Loucy (cell line): ENCODE measurements at regions not wholly inside any gene's neighbourhood (a gene's known extent, or its start where the extent isn't known, plus 50 kb on each side); places are given as distances from the start of the nearest gene placed in this dataset.
"Not testable (repeated sequence)": the region's sequence is repeated elsewhere in the genome, so short reads cannot be mapped to it uniquely, and the experiment has no call there.

Experiments used
- H2AFZ ChIP-seq: fragments of 200-600 bp; sonication (generic); 2 replicates; pipeline ENCODE4 v1.6.0; 2016; ENCODE audit warnings: antibody characterized with exemption, mild to moderate bottlenecking, low read length, moderate library complexity
- H3F3A ChIP-seq: fragments of 200-600 bp; 2 replicates; pipeline ENCODE4 v1.6.0; 2016; ENCODE audit warnings: antibody characterized with exemption, low read depth, mild to moderate bottlenecking
- H3K27me3 ChIP-seq: fragments of 200-600 bp; sonication (generic); 2 replicates; pipeline ENCODE4 v1.6.1; 2014; ENCODE audit warnings: low read length, mild to moderate bottlenecking; ENCODE audit not compliant: insufficient read depth, poor library complexity, severe bottlenecking
- H3K36me3 ChIP-seq: fragments of 200-600 bp; sonication (generic); 2 replicates; pipeline ENCODE4 v1.6.1; 2016; ENCODE audit warnings: low read length; ENCODE audit not compliant: insufficient read depth
- H3K4me1 ChIP-seq: fragments of 200-600 bp; sonication (generic); 2 replicates; pipeline ENCODE4 v1.5.1; 2014; ENCODE audit warnings: low read length, mild to moderate bottlenecking; ENCODE audit not compliant: insufficient read depth, poor library complexity, severe bottlenecking
- H3K4me2 ChIP-seq: fragments of 200-600 bp; sonication (generic); 2 replicates; pipeline ENCODE4 v1.6.0; 2014; ENCODE audit warnings: antibody characterized with exemption, low read length, low read depth, mild to moderate bottlenecking; ENCODE audit not compliant: poor library complexity, severe bottlenecking
- H3K4me3 ChIP-seq: fragments of 200-600 bp; sonication (generic); 2 replicates; pipeline ENCODE4 v1.5.1; 2014; ENCODE audit warnings: low read length, mild to moderate bottlenecking, mixed read lengths; ENCODE audit not compliant: poor library complexity, severe bottlenecking
- H3K79me2 ChIP-seq: fragments of 200-600 bp; sonication (generic); 2 replicates; pipeline ENCODE4 v1.6.1; 2014; ENCODE audit warnings: low read length; ENCODE audit not compliant: insufficient read depth
- H3K9ac ChIP-seq: fragments of 200-600 bp; sonication (generic); 2 replicates; pipeline ENCODE4 v1.6.0; 2014; ENCODE audit warnings: mild to moderate bottlenecking, low read depth, low read length, moderate library complexity; ENCODE audit not compliant: poor library complexity, severe bottlenecking
- H3K9me2 ChIP-seq: fragments of 200-600 bp; sonication (generic); replicated peaks from 2 replicates; pipeline ENCODE4 v1.6.1; 2016; ENCODE audit warnings: low read depth, low read length, mixed read lengths
- H3K9me3 ChIP-seq: fragments of 200-600 bp; sonication (generic); 2 replicates; pipeline ENCODE4 v1.6.1; 2014; ENCODE audit warnings: mild to moderate bottlenecking, antibody characterized with exemption, low read length, low read depth; ENCODE audit not compliant: insufficient read depth
- H4K20me1 ChIP-seq: fragments of 200-600 bp; sonication (generic); 2 replicates; pipeline ENCODE4 v1.6.0; 2014; ENCODE audit warnings: antibody characterized with exemption, low read length, mild to moderate bottlenecking; ENCODE audit not compliant: insufficient read depth, poor library complexity, severe bottlenecking
- EZH2phosphoT487 ChIP-seq: fragments of 200-600 bp; IDR thresholded peaks from 2 replicates; pipeline ENCODE4 v1.6.1; 2018; ENCODE audit warnings: antibody characterized with exemption, mild to moderate bottlenecking, moderate library complexity, borderline replicate concordance
- TF ChIP-seq, protein P1 (sequence below): fragments of 200-600 bp; sonication (generic); conservative IDR thresholded peaks from 2 replicates; pipeline ENCODE4 v1.5.1; 2014; ENCODE audit warnings: mild to moderate bottlenecking, antibody characterized with exemption, low read length

DNA sequence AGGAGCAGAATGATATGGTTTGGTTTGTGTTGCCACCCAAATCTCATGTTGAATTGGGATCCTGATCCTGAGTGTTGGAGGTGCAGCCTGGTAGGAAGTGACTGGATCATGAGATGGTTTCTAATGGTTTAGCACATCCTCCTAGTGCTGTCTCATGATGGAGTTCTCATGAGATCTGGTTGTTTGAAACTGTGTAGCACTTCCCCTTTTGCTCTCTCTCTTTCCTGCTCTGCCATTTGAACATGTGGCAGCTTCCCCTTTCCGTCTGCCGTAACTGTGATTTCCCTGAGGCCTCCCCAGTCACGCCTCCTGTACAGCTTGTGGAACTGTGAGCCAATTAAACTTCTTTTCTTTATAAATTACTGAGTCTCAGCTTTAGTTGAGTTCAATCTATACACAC lies 756.8 kb upstream of the CDH6 start:
- Histone ChIP-seq H3K4me2 (no peak overlapping the region), H3K9ac (no peak overlapping the region), H3K79me2 (no peaks in the 10 kb centered on the region), H3K4me3 (no peak overlapping the region), H3K4me1 (no peaks in the 10 kb centered on the region), H3F3A (no peaks in the 10 kb centered on the region), H2AFZ (no peak overlapping the region), H4K20me1 (no peaks in the 10 kb centered on the region), H3K36me3 (no peaks in the 10 kb centered on the region), H3K27me3 (no peaks in the 10 kb centered on the region), H3K9me3 (no peaks in the 10 kb centered on the region), H3K9me2 (no peaks in the 10 kb centered on the region)
- TF ChIP-seq EZH2phosphoT487 = no peak
- TF ChIP-seq, protein P1, sequence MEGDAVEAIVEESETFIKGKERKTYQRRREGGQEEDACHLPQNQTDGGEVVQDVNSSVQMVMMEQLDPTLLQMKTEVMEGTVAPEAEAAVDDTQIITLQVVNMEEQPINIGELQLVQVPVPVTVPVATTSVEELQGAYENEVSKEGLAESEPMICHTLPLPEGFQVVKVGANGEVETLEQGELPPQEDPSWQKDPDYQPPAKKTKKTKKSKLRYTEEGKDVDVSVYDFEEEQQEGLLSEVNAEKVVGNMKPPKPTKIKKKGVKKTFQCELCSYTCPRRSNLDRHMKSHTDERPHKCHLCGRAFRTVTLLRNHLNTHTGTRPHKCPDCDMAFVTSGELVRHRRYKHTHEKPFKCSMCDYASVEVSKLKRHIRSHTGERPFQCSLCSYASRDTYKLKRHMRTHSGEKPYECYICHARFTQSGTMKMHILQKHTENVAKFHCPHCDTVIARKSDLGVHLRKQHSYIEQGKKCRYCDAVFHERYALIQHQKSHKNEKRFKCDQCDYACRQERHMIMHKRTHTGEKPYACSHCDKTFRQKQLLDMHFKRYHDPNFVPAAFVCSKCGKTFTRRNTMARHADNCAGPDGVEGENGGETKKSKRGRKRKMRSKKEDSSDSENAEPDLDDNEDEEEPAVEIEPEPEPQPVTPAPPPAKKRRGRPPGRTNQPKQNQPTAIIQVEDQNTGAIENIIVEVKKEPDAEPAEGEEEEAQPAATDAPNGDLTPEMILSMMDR = no peak

GRCh38 chr5:30428866-30429407 lies 764.5 kb upstream of the CDH6 start:
- H3K9me2 ChIP-seq, H3K4me2 ChIP-seq, H3K79me2 ChIP-seq, H3K4me1 ChIP-seq, H3K36me3 ChIP-seq, H2AFZ ChIP-seq, H3K4me3 ChIP-seq, H3K27me3 ChIP-seq, H4K20me1 ChIP-seq, H3F3A ChIP-seq, H3K9me3 ChIP-seq, H3K9ac ChIP-seq: not testable (repeated sequence)

GRCh38 chr5:30414078-30414477 lies 779.4 kb upstream of the CDH6 start:
- no peak overlapping the region for H2AFZ ChIP-seq
- H3K27me3 ChIP-seq = no peaks in the 10 kb centered on the region
- no peaks in the 10 kb centered on the region for H3K36me3 ChIP-seq
- no peak overlapping the region for H3K4me2 ChIP-seq
- H3F3A ChIP-seq = no peaks in the 10 kb centered on the region
- H3K9me2 ChIP-seq = no peaks in the 10 kb centered on the region
- H3K4me3 ChIP-seq = no peak overlapping the region
- H3K9ac ChIP-seq = no peak overlapping the region
- H3K79me2 ChIP-seq = no peaks in the 10 kb centered on the region
- no peaks in the 10 kb centered on the region for H3K9me3 ChIP-seq
- TF ChIP-seq, protein P1 = no peak
- TF ChIP-seq EZH2phosphoT487 = no peak
- H4K20me1 ChIP-seq = no peaks in the 10 kb centered on the region
- no peaks in the 10 kb centered on the region for H3K4me1 ChIP-seq

- Histone ChIP-seq H3K79me2 (no peaks in the 10 kb centered on the region), H3K4me2 (no peak overlapping the region), H3F3A (no peaks in the 10 kb centered on the region), H3K9me2 (no peaks in the 10 kb centered on the region), H3K4me3 (no peak overlapping the region), H2AFZ (no peak overlapping the region), H3K4me1 (no peaks in the 10 kb centered on the region), H4K20me1 (no peaks in the 10 kb centered on the region), H3K9ac (no peak overlapping the region), H3K27me3 (no peaks in the 10 kb centered on the region), H3K36me3 (no peaks in the 10 kb centered on the region), H3K9me3 (no peaks in the 10 kb centered on the region)
- TF ChIP-seq, protein P1 = no peak
- no peak for TF ChIP-seq EZH2phosphoT487
These were observed 779.9 kb upstream of the CDH6 start for GRCh38 chr5:30413540-30413939.
